ENCODE measurements at regions not wholly inside any gene's neighbourhood (a gene's known extent, or its start where the extent isn't known, plus 50 kb on each side); places are given as distances from the start of the nearest gene placed in this dataset.

DNA sequence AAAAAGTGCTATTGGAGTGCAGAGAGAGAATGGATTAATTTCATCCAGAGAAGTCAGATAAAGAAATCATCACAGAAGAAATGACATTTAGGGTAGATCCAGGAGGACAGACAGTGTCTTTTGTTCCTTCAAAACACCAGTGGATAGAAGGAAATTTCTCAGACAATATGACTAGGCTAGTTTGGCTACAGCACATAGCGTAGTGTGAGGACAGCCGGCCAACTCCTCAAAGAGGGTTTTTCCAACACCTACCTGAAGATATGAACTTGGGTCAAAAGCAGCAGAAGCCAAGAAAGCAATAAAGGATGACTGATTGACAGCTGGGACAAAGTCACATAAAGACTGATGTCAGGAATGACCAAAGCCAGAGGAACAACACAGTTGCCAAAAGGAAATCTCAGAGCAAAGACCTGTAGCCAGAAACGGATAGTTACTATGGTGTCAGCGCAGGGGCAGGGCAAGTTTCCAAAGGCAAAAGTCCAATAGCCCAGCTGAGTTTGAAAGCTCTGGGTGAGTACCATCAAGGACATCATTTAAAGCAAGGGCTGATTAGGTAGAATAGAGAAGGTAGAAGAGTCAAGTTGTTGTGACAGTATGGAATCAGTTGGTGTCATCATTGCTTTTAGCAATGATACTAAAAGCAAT lies 58.7 kb upstream of the PDE3A start:
- Mint-ChIP-seq H3K4me1 (ENCODE audit: low read depth) (no peaks in the 10 kb centered on the region), H3K36me3 (ENCODE audit: low read depth) (no peaks in the 10 kb centered on the region), H3K27ac (no peak overlapping the region), H3K9me3 (peaks cover 12% of the 10 kb centered on the region), H3K4me3 (no peak overlapping the region), H3K27me3 (no peaks in the 10 kb centered on the region)

GRCh38 chr12:20314328-20314727 lies 54.0 kb upstream of the PDE3A start:
- no peaks in the 10 kb centered on the region for H3K36me3 Mint-ChIP-seq (ENCODE audit: low read depth)
- H3K27me3 Mint-ChIP-seq, result no peaks in the 10 kb centered on the region
- H3K4me3 Mint-ChIP-seq, result no peak overlapping the region
- H3K27ac Mint-ChIP-seq, result no peak overlapping the region
- H3K4me1 Mint-ChIP-seq (ENCODE audit: low read depth), result no peaks in the 10 kb centered on the region
- no peaks in the 10 kb centered on the region for H3K9me3 Mint-ChIP-seq

DNA sequence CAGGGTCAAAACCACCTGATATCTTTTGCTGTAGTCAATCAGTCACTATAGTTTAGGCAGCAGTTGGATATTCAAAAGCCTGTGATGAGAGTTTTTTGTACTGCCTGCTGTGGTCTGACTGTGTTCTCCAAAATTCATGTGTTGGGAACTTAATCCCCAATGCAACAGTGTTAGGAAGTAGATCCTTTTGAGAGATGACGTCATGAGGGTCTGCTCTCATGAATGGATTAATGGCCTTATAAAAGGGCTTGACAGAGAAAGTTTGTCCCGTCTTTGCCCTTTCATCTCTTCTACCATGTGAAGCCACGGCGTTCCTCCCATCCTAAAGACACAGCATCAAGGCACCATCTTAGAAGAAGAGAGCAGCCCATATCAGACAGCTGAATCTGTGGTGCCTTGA lies 50.8 kb upstream of the PDE3A start:
- no peaks in the 10 kb centered on the region for H3K4me1 Mint-ChIP-seq (ENCODE audit: low read depth)
- no peaks in the 10 kb centered on the region for H3K36me3 Mint-ChIP-seq (ENCODE audit: low read depth)
- H3K27me3 Mint-ChIP-seq, result no peaks in the 10 kb centered on the region
- H3K27ac Mint-ChIP-seq, result no peak overlapping the region
- H3K4me3 Mint-ChIP-seq, result no peak overlapping the region
- H3K9me3 Mint-ChIP-seq, result no peaks in the 10 kb centered on the region

All from stimulated activated naive CD8-positive, alpha-beta T cell treated with anti-CD3 and anti-CD28 coated beads, Interleukin-15, Interleukin-2, amounts not matched to agents 100 ng/mL and 50 ng/mL, for 24 hours (primary cell).